Keratinocyte (primary cell): ENCODE measurements at regions not wholly inside any gene's neighbourhood (a gene's known extent, or its start where the extent isn't known, plus 50 kb on each side); places are given as distances from the start of the nearest gene placed in this dataset.

Experiments
- DNase-seq: peaks from one replicate; pipeline ENCODE4 v3.0.0-alpha.2; 2011; ENCODE audit warnings: low read depth, missing footprints, low spot score
- FAIRE-seq: peaks from 2 replicates; lab custom pipeline; 2011; peaks lifted over from hg19 to GRCh38; lab: Jason Lieb, UNC
- H2AFZ ChIP-seq: 2 replicates; pipeline ENCODE4 v1.6.0; 2012; ENCODE audit warnings: low read length, control low read depth, inconsistent platforms; ENCODE audit not compliant: control insufficient read depth
- H3K27ac ChIP-seq: 2 replicates; pipeline ENCODE4 v1.5.1; 2011; ENCODE audit warnings: low read length; ENCODE audit not compliant: control insufficient read depth, insufficient read depth
- H3K27me3 ChIP-seq: 3 replicates; pipeline ENCODE4 v1.6.0; 2011; ENCODE audit warnings: low read length; ENCODE audit not compliant: control insufficient read depth, insufficient read depth; ENCODE audit errors: extremely low read depth
- H3K36me3 ChIP-seq, 2 experiments: 2 replicates in 1 of 2; 3 replicates in 1 of 2; pipeline ENCODE4 v1.5.1; 2011; ENCODE audit warnings: low read length in 2 of 2, mild to moderate bottlenecking in 1 of 2; ENCODE audit not compliant: control insufficient read depth in 2 of 2, insufficient read depth in 2 of 2; ENCODE audit errors: extremely low read depth in 1 of 2
- H3K4me1 ChIP-seq: 3 replicates; pipeline ENCODE4 v1.5.1; 2011; ENCODE audit warnings: low read length; ENCODE audit not compliant: control insufficient read depth, insufficient read depth; ENCODE audit errors: extremely low read depth
- H3K4me2 ChIP-seq: 3 replicates; pipeline ENCODE4 v1.6.0; 2011; ENCODE audit warnings: low read depth, low read length; ENCODE audit not compliant: control insufficient read depth, insufficient read depth; ENCODE audit errors: extremely low read depth
- H3K4me3 ChIP-seq, 3 experiments: fragments of 200-600 bp in 1 of 3; sonication (generic) in 1 of 3; 2 replicates in 2 of 3; 3 replicates in 1 of 3; pipeline ENCODE4 v1.5.1; 2011 to 2016; ENCODE audit warnings: low read length in 3 of 3, mild to moderate bottlenecking in 3 of 3, control low read depth in 2 of 3, inconsistent platforms in 1 of 3, low read depth in 1 of 3, mixed read lengths in 1 of 3, mixed run types in 1 of 3, moderate library complexity in 1 of 3; ENCODE audit not compliant: control insufficient read depth in 2 of 3, insufficient read depth in 2 of 3; ENCODE audit errors: extremely low read depth in 1 of 3
- H3K79me2 ChIP-seq: 2 replicates; pipeline ENCODE4 v1.6.0; 2012; ENCODE audit warnings: low read length; ENCODE audit not compliant: control insufficient read depth, insufficient read depth
- H3K9ac ChIP-seq: 3 replicates; pipeline ENCODE4 v1.6.0; 2011; ENCODE audit warnings: low read length; ENCODE audit not compliant: control insufficient read depth, insufficient read depth; ENCODE audit errors: extremely low read depth
- H3K9me1 ChIP-seq: 3 replicates; pipeline ENCODE4 v1.6.0; 2011; ENCODE audit warnings: low read length; ENCODE audit not compliant: control insufficient read depth, insufficient read depth; ENCODE audit errors: extremely low read depth
- H3K9me3 ChIP-seq: 2 replicates; pipeline ENCODE4 v1.5.1; 2012; ENCODE audit warnings: low read depth, low read length; ENCODE audit not compliant: control insufficient read depth
- H4K20me1 ChIP-seq: 3 replicates; pipeline ENCODE4 v1.6.0; 2011; ENCODE audit warnings: low read length; ENCODE audit not compliant: control insufficient read depth, insufficient read depth; ENCODE audit errors: extremely low read depth
- EZH2 ChIP-seq: IDR thresholded peaks from one replicate; pipeline ENCODE4 v1.6.1; 2012; ENCODE audit warnings: inconsistent platforms, mild to moderate bottlenecking, low read length, moderate library complexity
- dilution Hi-C: fragments of 300-500 bp; cut with MboI; formaldehyde crosslinking; loops from one replicate; pipeline ENCODE4 v1.7.0; 2020; ENCODE audit warnings: low sequenced_read_pairs; ENCODE audit not compliant: extremely low pct_ligation_motif_present
- TF ChIP-seq, protein P1 (sequence below), 3 experiments: IDR thresholded peaks in 1 of 3; conservative IDR thresholded peaks in 1 of 3; optimal IDR thresholded peaks in 1 of 3; 2 replicates in 2 of 3; 3 replicates in 1 of 3; pipeline versions ENCODE3 to v1.5.1; 2011; ENCODE audit warnings: low read length in 3 of 3, mild to moderate bottlenecking in 3 of 3, moderate library complexity in 2 of 3, control low read depth in 1 of 3, inconsistent platforms in 1 of 3; ENCODE audit not compliant: insufficient read depth in 2 of 3; ENCODE audit errors: extremely low read depth in 1 of 3

DNA sequence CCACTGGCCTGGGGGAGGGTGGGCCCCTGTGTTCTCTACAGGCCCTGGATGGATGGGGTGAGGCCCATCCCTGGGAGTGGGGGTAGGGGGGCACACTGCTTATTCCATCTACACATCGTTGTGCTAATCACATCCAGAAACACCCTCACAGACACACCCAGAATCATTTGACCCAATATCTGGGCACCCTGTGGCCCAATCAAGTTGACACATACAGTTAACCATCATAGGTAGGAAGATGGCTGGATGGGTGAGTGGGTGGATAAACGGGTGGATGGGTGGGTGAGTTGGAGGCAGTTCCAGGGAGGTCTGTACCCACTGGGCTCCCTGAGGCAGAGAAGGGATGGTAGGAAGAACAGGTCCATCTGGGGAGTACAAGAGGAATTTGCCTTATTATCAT lies 81.3 kb upstream of the LINC01488 start:
- no peaks in the 10 kb centered on the region for H3K9me1 ChIP-seq
- FAIRE-seq, result no peak
- H3K4me1 ChIP-seq, result peaks cover 12% of the 10 kb centered on the region
- dilution Hi-C loops, result no loop called here
- no peak overlapping the region for H3K4me2 ChIP-seq
- H2AFZ ChIP-seq, result no peak overlapping the region
- H3K27me3 ChIP-seq, result peaks cover 2% of the 10 kb centered on the region
- H3K36me3 ChIP-seq, result no peaks in the 10 kb centered on the region
- no peaks in the 10 kb centered on the region for H3K79me2 ChIP-seq
- H3K9me3 ChIP-seq, result no peaks in the 10 kb centered on the region
- DNase-seq, result no peak
- no peak overlapping the region for H3K27ac ChIP-seq
- H4K20me1 ChIP-seq, result no peaks in the 10 kb centered on the region
- H3K9ac ChIP-seq, result no peak overlapping the region
- TF ChIP-seq, protein P1, sequence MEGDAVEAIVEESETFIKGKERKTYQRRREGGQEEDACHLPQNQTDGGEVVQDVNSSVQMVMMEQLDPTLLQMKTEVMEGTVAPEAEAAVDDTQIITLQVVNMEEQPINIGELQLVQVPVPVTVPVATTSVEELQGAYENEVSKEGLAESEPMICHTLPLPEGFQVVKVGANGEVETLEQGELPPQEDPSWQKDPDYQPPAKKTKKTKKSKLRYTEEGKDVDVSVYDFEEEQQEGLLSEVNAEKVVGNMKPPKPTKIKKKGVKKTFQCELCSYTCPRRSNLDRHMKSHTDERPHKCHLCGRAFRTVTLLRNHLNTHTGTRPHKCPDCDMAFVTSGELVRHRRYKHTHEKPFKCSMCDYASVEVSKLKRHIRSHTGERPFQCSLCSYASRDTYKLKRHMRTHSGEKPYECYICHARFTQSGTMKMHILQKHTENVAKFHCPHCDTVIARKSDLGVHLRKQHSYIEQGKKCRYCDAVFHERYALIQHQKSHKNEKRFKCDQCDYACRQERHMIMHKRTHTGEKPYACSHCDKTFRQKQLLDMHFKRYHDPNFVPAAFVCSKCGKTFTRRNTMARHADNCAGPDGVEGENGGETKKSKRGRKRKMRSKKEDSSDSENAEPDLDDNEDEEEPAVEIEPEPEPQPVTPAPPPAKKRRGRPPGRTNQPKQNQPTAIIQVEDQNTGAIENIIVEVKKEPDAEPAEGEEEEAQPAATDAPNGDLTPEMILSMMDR (optimal IDR thresholded peaks at IDR 0.05 in 1 of 3, IDR thresholded peaks at IDR 0.05 in 1 of 3, conservative IDR thresholded peaks at IDR 0.05 in 1 of 3; ENCODE audit: extremely low read depth in 1 of 3, insufficient read depth in 2 of 3, low read length in 3 of 3), result no peak
- no peak for TF ChIP-seq EZH2
- no peak overlapping the region for H3K4me3 ChIP-seq

DNA sequence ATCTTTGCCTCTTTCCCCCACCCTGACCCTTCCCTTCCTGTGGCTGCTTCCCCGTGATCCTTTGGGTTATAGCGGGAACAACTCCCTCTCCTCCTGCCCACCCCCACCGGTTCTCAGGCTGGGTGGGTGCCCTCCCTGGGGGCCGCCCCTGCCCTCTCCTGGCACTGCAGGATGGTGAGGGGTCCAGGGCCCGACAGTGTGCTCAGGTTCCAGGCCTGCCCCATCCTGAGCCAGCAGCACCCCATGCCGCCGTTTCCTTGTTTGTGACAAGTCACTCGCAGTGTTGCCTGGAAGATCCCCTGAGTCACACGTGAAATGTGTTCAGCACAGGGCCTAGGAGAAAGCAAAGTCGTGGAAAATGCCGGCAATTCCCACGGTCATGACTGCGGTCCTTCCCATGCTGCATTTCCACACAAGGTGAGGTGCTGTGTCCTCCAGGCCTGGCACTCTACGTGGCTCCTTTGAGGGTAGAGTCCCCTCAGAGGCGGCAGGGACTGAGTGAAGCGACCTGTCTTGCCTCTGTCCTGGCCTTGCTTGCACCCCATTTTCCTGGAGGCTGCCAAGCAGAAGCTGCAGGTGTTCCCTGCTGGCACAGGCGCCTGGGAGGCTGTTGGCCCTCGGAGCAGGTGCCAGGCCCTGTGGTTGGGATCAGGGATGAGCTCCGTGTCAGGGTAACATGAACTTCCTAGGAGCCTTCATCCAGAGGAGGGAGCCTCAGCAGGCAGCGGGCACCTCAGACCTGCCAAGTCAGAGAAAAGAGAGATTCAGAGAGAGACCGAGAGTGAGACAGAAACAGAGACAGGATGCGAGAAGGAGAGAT lies 80.5 kb upstream of the LINC01488 start:
- H3K4me3 ChIP-seq, result no peak overlapping the region
- dilution Hi-C loops, result no loop called here
- no peak overlapping the region for H3K27ac ChIP-seq
- H3K27me3 ChIP-seq, result peaks cover 2% of the 10 kb centered on the region
- H3K9me3 ChIP-seq, result no peaks in the 10 kb centered on the region
- no peaks in the 10 kb centered on the region for H3K36me3 ChIP-seq
- DNase-seq (no peak), FAIRE-seq (no peak)
- no peaks in the 10 kb centered on the region for H3K79me2 ChIP-seq
- H3K4me1 ChIP-seq, result peaks cover 12% of the 10 kb centered on the region
- no peak overlapping the region for H2AFZ ChIP-seq
- no peaks in the 10 kb centered on the region for H3K9me1 ChIP-seq
- TF ChIP-seq EZH2, result no peak
- TF ChIP-seq, protein P1 (optimal IDR thresholded peaks at IDR 0.05 in 1 of 3, IDR thresholded peaks at IDR 0.05 in 1 of 3, conservative IDR thresholded peaks at IDR 0.05 in 1 of 3; ENCODE audit: extremely low read depth in 1 of 3, insufficient read depth in 2 of 3, low read length in 3 of 3), result no peak
- H4K20me1 ChIP-seq, result no peaks in the 10 kb centered on the region
- no peak overlapping the region for H3K4me2 ChIP-seq
- H3K9ac ChIP-seq, result no peak overlapping the region
